ENCODE measurements at regions not wholly inside any gene's neighbourhood (a gene's known extent, or its start where the extent isn't known, plus 50 kb on each side); places are given as distances from the start of the nearest gene placed in this dataset.
"Not testable (repeated sequence)": the region's sequence is repeated elsewhere in the genome, so short reads cannot be mapped to it uniquely, and the experiment has no call there.

GRCh38 chr12:54713876-54714275, 65.7 kb upstream of the DCD start:
- TF ChIP-seq CTCF (IDR thresholded peaks at IDR 0.05); MXI1 (IDR thresholded peaks at IDR 0.05; ENCODE audit: low read depth, low read length); MAX (IDR thresholded peaks at IDR 0.05; ENCODE audit: low read depth); YY1 (IDR thresholded peaks at IDR 0.05; ENCODE audit: low read depth); TAF1 (IDR thresholded peaks at IDR 0.05; ENCODE audit: borderline replicate concordance, low read depth, low read length); ELF1 (IDR thresholded peaks at IDR 0.05); FOXM1 (IDR thresholded peaks at IDR 0.05; ENCODE audit: low read depth); TCF12 (IDR thresholded peaks at IDR 0.05); REST (IDR thresholded peaks at IDR 0.05; ENCODE audit: low read depth, low read length); POLR2AphosphoS5 (IDR thresholded peaks at IDR 0.05; ENCODE audit: low read depth, low read length); TEAD4 (IDR thresholded peaks at IDR 0.05; ENCODE audit: borderline replicate concordance, insufficient read depth); EZH2phosphoT487 (IDR thresholded peaks at IDR 0.05; ENCODE audit: borderline replicate concordance, low read depth): not testable (repeated sequence)

All from SK-N-SH (cell line).